Gastroesophageal sphincter (tissue), 4 donors: ENCODE measurements at regions not wholly inside any gene's neighbourhood (a gene's known extent, or its start where the extent isn't known, plus 50 kb on each side); places are given as distances from the start of the nearest gene placed in this dataset.

Experiments used
- ATAC-seq: fragments of 150-250 bp; one replicate; pipeline ENCODE4 v1.9.1; 2016; ENCODE audit warnings: mild to moderate bottlenecking, moderate library complexity
- H3K27ac ChIP-seq, 4 donors: fragments of 200-600 bp; sonication (generic) in 3 of 4; 1 replicate in 3 of 4; 2 replicates in 1 of 4; pipeline ENCODE4 v1.5.1; 2016 to 2019
- H3K27me3 ChIP-seq: fragments of 200-600 bp; sonication (generic); one replicate; pipeline ENCODE4 v1.5.1; 2019
- H3K36me3 ChIP-seq, 2 donors: fragments of 200-600 bp; sonication (generic); one replicate each; pipeline ENCODE4 v1.5.1; 2019; ENCODE audit warnings: control low read depth in 1 of 2
- H3K4me1 ChIP-seq, 3 donors: fragments of 200-600 bp; sonication (generic); 1 replicate in 2 of 3; 2 replicates in 1 of 3; pipeline ENCODE4 v1.5.1; 2016 to 2019; ENCODE audit warnings: control low read depth in 2 of 3
- H3K4me3 ChIP-seq, 2 donors: fragments of 200-600 bp; sonication (generic); one replicate each; pipeline ENCODE4 v1.5.1; 2019; ENCODE audit warnings: mild to moderate bottlenecking in 1 of 2, moderate library complexity in 1 of 2
- H3K9me3 ChIP-seq, 3 donors: fragments of 200-600 bp; sonication (generic); one replicate each; pipeline ENCODE4 v1.5.1; 2017 to 2019; ENCODE audit warnings: control low read depth in 2 of 3
- EP300 ChIP-seq: sonication (generic); formaldehyde crosslinking; IDR thresholded peaks from one replicate; pipeline ENCODE4 v1.6.1; 2017; ENCODE audit warnings: antibody characterized with exemption, mild to moderate bottlenecking
- POLR2A ChIP-seq, 2 donors: fragments of 450-650 bp; IDR thresholded peaks; one replicate each; pipeline ENCODE4 v1.6.1; 2017; ENCODE audit warnings: antibody characterized with exemption in 2 of 2, mild to moderate bottlenecking in 2 of 2, moderate library complexity in 1 of 2
- POLR2AphosphoS5 ChIP-seq: sonication (generic); formaldehyde crosslinking; IDR thresholded peaks from one replicate; pipeline ENCODE4 v1.6.1; 2017; ENCODE audit warnings: antibody characterized with exemption
- WGBS, 2 donors: methylation state at CpG; one replicate each; pipeline ENCODE4 v1.1.5; 2018; ENCODE audit warnings: low coverage in 1 of 2; 5-methylcytosine and 5-hydroxymethylcytosine counted together
- TF ChIP-seq, protein P1 (sequence below), 4 experiments: fragments of 200-600 bp in 2 of 4; fragments of 450-650 bp in 2 of 4; sonication (generic) in 1 of 4; IDR thresholded peaks; one replicate each; pipeline ENCODE4 v1.5.1; 2017 to 2019; ENCODE audit warnings: antibody characterized with exemption in 4 of 4, mild to moderate bottlenecking in 2 of 4, moderate library complexity in 2 of 4

DNA sequence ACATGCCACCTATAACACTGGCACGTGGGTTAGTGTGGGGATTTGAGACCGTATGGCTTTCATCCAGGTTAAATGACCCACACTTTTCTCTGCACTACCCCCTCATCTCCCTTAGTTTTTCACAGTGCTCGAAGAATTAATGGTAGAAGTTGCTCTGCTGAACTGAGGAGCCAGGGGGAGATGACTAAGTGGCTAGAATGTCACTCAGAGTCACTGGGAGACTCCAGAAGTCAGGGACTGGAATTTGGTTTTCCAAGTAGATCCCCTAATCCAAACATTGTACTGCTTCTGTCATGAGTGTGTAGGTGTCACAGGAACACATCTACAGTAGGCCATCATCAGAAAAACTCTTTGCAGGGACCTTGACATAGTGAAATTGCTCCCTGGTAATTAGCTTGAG, 181.0 kb upstream of the RASGRP1 start:
- Histone ChIP-seq H3K27ac (no peak overlapping the region), H3K36me3 (no peaks in the 10 kb centered on the region), H3K4me3 (no peak overlapping the region), H3K27me3 (no peaks in the 10 kb centered on the region), H3K4me1 (no peaks in the 10 kb centered on the region), H3K9me3 (no peaks in the 10 kb centered on the region)
- no peak for ATAC-seq
- TF ChIP-seq, protein P1, sequence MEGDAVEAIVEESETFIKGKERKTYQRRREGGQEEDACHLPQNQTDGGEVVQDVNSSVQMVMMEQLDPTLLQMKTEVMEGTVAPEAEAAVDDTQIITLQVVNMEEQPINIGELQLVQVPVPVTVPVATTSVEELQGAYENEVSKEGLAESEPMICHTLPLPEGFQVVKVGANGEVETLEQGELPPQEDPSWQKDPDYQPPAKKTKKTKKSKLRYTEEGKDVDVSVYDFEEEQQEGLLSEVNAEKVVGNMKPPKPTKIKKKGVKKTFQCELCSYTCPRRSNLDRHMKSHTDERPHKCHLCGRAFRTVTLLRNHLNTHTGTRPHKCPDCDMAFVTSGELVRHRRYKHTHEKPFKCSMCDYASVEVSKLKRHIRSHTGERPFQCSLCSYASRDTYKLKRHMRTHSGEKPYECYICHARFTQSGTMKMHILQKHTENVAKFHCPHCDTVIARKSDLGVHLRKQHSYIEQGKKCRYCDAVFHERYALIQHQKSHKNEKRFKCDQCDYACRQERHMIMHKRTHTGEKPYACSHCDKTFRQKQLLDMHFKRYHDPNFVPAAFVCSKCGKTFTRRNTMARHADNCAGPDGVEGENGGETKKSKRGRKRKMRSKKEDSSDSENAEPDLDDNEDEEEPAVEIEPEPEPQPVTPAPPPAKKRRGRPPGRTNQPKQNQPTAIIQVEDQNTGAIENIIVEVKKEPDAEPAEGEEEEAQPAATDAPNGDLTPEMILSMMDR (IDR thresholded peaks at IDR 0.05) = no peak
- no peak for TF ChIP-seq EP300
- TF ChIP-seq POLR2A (IDR thresholded peaks at IDR 0.05) = no peak
- TF ChIP-seq POLR2AphosphoS5 = no peak
- 82 to 87% methylated on average over 3 of the region's 3 CpGs for WGBS, 2 donors

DNA sequence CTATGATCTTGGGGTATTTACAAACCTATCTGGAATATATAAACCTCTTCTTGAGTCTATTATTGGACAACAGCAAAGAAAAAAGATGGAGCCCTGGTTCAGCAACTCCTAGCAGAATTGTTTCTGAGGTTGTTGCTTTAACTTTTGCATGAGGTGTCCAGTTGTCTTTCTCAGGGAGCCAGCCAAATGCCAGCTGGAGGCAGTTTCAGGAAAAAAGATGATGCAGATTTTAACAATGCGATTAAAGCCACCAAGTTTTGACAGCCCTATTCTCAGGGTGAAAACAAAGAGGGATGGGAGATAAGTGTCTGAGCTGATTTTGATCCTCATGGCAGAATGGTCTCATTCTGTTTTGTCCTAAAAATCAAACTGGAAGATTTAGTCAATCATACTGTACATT, 181.6 kb upstream of the RASGRP1 start:
- H3K27me3 ChIP-seq = no peaks in the 10 kb centered on the region
- no peaks in the 10 kb centered on the region for H3K4me1 ChIP-seq
- TF ChIP-seq EP300 = no peak
- no peak for TF ChIP-seq POLR2AphosphoS5
- TF ChIP-seq, protein P1 (IDR thresholded peaks at IDR 0.05) = no peak
- no peak for TF ChIP-seq POLR2A (IDR thresholded peaks at IDR 0.05)
- WGBS, 2 donors = 89 to 100% methylated on average over 1 of the region's 1 CpG
- no peaks in the 10 kb centered on the region for H3K9me3 ChIP-seq
- H3K36me3 ChIP-seq = no peaks in the 10 kb centered on the region
- H3K27ac ChIP-seq = no peak overlapping the region
- no peak for ATAC-seq
- no peak overlapping the region for H3K4me3 ChIP-seq

DNA sequence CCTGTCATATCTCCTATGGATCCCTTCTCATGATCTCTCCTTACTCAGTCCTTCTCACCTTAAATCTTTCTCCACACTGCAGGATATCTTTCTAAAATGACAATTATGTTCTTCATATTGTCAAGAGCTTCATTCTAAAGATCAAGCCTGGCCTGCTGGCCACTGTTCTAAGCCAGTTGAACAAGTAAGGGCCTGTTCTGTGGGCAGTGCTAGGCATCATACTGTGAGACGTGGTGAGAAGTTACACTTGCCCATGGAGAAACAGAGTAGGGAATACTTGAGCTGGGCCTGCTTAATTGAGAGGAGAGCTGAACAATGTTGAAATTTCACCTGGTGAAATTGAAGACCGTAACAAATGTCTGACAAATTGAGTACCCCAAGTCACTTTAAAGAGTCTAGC, 184.1 kb upstream of the RASGRP1 start:
- H3K9me3 ChIP-seq = no peaks in the 10 kb centered on the region
- no peak for ATAC-seq
- no peak overlapping the region for H3K27ac ChIP-seq
- no peaks in the 10 kb centered on the region for H3K4me1 ChIP-seq
- no peak for TF ChIP-seq EP300
- TF ChIP-seq POLR2AphosphoS5 = no peak
- TF ChIP-seq, protein P1 (IDR thresholded peaks at IDR 0.05) = no peak
- no peak for TF ChIP-seq POLR2A (IDR thresholded peaks at IDR 0.05)
- no peak overlapping the region for H3K4me3 ChIP-seq
- no peaks in the 10 kb centered on the region for H3K36me3 ChIP-seq
- H3K27me3 ChIP-seq = no peaks in the 10 kb centered on the region
- WGBS, 2 donors = 83 to 100% methylated on average over 2 of the region's 2 CpGs

DNA sequence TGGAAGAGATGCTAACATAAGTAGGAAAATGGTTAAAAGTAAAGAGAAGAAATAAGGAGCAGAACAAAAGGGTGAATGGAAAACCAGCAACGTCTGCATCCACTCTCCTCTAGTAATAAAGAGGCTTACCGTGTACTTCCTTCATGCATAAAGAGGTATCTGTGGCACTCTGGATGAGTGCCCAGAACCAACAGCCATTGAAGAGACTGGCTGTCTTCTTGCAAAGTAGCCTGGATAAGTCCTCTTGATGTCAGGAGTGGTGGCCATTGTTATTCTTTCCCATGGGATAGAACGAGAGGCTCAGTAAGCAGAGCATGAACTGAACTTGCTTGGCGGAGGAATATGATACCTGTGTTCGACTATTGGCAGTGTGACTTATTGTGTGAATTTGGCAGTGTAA, 186.2 kb upstream of the RASGRP1 start:
- H3K4me1 ChIP-seq = no peaks in the 10 kb centered on the region
- no peak overlapping the region for H3K4me3 ChIP-seq
- no peaks in the 10 kb centered on the region for H3K9me3 ChIP-seq
- WGBS, 2 donors = 76 to 84% methylated on average over 5 of the region's 5 CpGs
- no peak for ATAC-seq
- H3K27me3 ChIP-seq = no peaks in the 10 kb centered on the region
- TF ChIP-seq, protein P1 (IDR thresholded peaks at IDR 0.05) = no peak
- no peak for TF ChIP-seq POLR2A (IDR thresholded peaks at IDR 0.05)
- TF ChIP-seq POLR2AphosphoS5 = no peak
- no peak for TF ChIP-seq EP300
- H3K27ac ChIP-seq = no peak overlapping the region
- no peaks in the 10 kb centered on the region for H3K36me3 ChIP-seq

DNA sequence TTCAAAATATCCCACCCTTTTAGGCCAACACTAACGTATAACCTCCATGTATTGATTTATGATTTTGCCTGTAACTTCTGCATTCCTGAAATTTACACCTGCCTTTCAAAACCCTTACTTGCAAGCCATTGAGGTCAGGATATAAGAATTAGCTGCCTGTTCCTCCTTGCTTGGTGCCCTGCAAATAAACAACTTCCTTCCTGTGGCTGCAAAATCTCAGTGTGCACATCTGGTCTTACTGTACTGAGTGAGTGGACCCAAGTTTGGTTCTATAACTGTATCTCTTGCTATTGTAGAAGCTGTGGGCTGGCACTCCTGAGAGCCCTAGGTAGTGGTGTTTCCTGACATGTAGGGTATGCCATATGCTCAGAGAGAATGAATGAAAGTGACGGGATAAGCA, 191.1 kb upstream of the RASGRP1 start:
- 66% methylated on average over 2 of the region's 2 CpGs; no CpG with 5 or more reads in 1 of the 2 donors for WGBS, 2 donors
- no peak overlapping the region for H3K4me3 ChIP-seq
- H3K36me3 ChIP-seq = no peaks in the 10 kb centered on the region
- no peaks in the 10 kb centered on the region for H3K9me3 ChIP-seq
- no peaks in the 10 kb centered on the region for H3K27me3 ChIP-seq
- H3K27ac ChIP-seq = no peak overlapping the region
- no peaks in the 10 kb centered on the region for H3K4me1 ChIP-seq
- no peak for ATAC-seq
- TF ChIP-seq EP300 (no peak), POLR2A (IDR thresholded peaks at IDR 0.05) (no peak), POLR2AphosphoS5 (no peak)
- TF ChIP-seq, protein P1 (IDR thresholded peaks at IDR 0.05) = no peak
